HEK293T (cell line): ENCODE measurements at regions not wholly inside any gene's neighbourhood (a gene's known extent, or its start where the extent isn't known, plus 50 kb on each side); places are given as distances from the start of the nearest gene placed in this dataset.

ENCODE experiments used
- CTCF ChIA-PET: fragments of 350-600 bp; formaldehyde crosslinking; extraction: SDS; loops from one replicate; lab custom pipeline; 2021; ENCODE audit warnings: antibody characterized with exemption, inconsistent platforms; lab: Yijun Ruan, JAX
- POLR2A ChIA-PET: fragments of 350-600 bp; formaldehyde crosslinking; extraction: SDS; loops from one replicate; lab custom pipeline; 2020; ENCODE audit warnings: antibody characterized with exemption, inconsistent platforms; lab: Yijun Ruan, JAX
- DNase-seq: peaks from one replicate; pipeline ENCODE4 v3.0.0; 2012; ENCODE audit warnings: mixed read lengths; ENCODE audit errors: extremely low spot score
- ARNT ChIP-seq: fragments of 450-650 bp; IDR thresholded peaks from 2 replicates; pipeline ENCODE4 v1.6.1; 2017; ENCODE audit warnings: mild to moderate bottlenecking
- BHLHE40 ChIP-seq: fragments of 450-650 bp; IDR thresholded peaks from 2 replicates; pipeline ENCODE4 v1.6.1; 2016; ENCODE audit warnings: mild to moderate bottlenecking, moderate library complexity, borderline replicate concordance
- CTBP1 ChIP-seq: fragments of 450-650 bp; IDR thresholded peaks from 2 replicates; pipeline ENCODE4 v1.6.1; 2016; ENCODE audit warnings: borderline replicate concordance
- ELF4 ChIP-seq: fragments of 450-650 bp; IDR thresholded peaks from 2 replicates; pipeline ENCODE4 v1.6.1; 2017; ENCODE audit warnings: antibody characterized with exemption
- FOXA1 ChIP-seq: fragments of 450-650 bp; IDR thresholded peaks from 2 replicates; pipeline ENCODE4 v1.6.1; 2016; ENCODE audit warnings: mild to moderate bottlenecking
- FOXK2 ChIP-seq: fragments of 450-650 bp; IDR thresholded peaks from 2 replicates; pipeline ENCODE4 v1.6.1; 2016; ENCODE audit warnings: mild to moderate bottlenecking
- FOXM1 ChIP-seq: fragments of 450-650 bp; IDR thresholded peaks from 2 replicates; pipeline ENCODE4 v1.6.1; 2017; ENCODE audit warnings: mild to moderate bottlenecking, borderline replicate concordance
- HDGF ChIP-seq: fragments of 450-650 bp; IDR thresholded peaks from 2 replicates; pipeline ENCODE4 v1.6.1; 2017; ENCODE audit warnings: antibody characterized with exemption, borderline replicate concordance
- L3MBTL2 ChIP-seq: fragments of 450-650 bp; conservative IDR thresholded peaks from 2 replicates; pipeline ENCODE4 v1.6.1; 2016; ENCODE audit warnings: mild to moderate bottlenecking
- LEF1 ChIP-seq: fragments of 450-650 bp; IDR thresholded peaks from 2 replicates; pipeline ENCODE4 v1.6.1; 2017; ENCODE audit warnings: mild to moderate bottlenecking, borderline replicate concordance
- NFRKB ChIP-seq: fragments of 450-650 bp; IDR thresholded peaks from 2 replicates; pipeline ENCODE4 v1.6.1; 2016; ENCODE audit warnings: mild to moderate bottlenecking, moderate library complexity
- SP1 ChIP-seq: fragments of 450-650 bp; IDR thresholded peaks from 2 replicates; pipeline ENCODE4 v1.6.1; 2017
- SUZ12 ChIP-seq: fragments of 450-650 bp; IDR thresholded peaks from 2 replicates; pipeline ENCODE4 v1.6.1; 2016; ENCODE audit warnings: mild to moderate bottlenecking
- TARDBP ChIP-seq: fragments of 450-650 bp; IDR thresholded peaks from 2 replicates; pipeline ENCODE4 v1.6.1; 2016
- ZNF384 ChIP-seq: fragments of 450-650 bp; IDR thresholded peaks from 2 replicates; pipeline ENCODE4 v1.6.1; 2016
- TF ChIP-seq, protein P1 (sequence below): fragments of 450-650 bp; IDR thresholded peaks from 2 replicates; pipeline ENCODE4 v1.6.1; 2016

DNA sequence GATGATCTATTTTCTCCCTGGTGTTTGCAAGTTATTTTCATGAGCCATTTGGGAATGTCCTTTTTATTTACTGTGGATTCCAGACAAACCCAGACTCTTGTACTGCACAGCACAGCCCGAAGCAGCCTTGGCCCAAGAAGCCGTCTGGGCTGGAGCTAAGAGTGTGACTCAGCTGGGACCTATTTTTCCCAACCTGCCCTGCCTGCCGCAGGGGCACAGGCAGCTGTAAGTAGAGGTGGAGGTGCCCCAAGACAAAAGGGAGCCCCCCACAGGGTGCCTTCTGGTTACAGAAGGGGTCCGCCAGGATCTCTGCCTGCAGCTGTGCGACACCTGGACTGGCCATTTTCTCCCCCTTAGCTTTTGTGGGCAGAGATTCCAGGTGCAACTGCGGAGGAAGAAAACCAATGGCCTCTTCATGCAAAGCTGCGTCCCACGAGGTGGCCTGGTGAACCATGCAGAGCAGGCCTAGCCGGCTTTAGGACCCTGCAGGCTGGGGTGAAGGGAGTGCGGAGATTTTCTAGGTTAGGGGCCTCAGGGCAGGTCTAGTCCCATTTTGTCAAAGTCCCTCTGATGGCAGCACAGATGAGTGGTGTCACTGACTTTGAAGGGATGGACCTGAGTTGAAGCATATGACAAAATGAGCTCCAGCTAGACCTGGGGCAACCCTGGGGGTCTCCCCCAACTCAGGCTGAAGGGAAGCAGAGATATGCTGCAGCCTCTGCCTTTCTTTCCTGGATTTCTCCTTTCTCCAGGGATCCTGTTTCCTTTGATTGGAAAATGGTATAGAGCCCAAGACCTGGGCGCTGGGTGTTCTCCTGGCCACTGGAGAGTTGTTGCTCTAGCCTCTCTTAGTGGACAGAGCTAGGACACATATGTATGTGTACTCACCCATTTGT, 131.2 kb downstream of the KLF13 start:
- ChIA-PET POLR2A (no interaction called here), CTCF (interaction anchor here (0.5 to 1.0 kb wide), 2 partner anchors 30 to 55 kb away, joined by 3 read pairs; no protein-coding TSS in a partner anchor)
- no peak for DNase-seq
- no peak for TF ChIP-seq SUZ12
- TF ChIP-seq FOXK2: no peak
- no peak for TF ChIP-seq NFRKB
- TF ChIP-seq HDGF: no peak
- TF ChIP-seq SP1: no peak
- no peak for TF ChIP-seq FOXA1
- TF ChIP-seq L3MBTL2: no peak
- no peak for TF ChIP-seq FOXM1
- TF ChIP-seq LEF1: no peak
- no peak for TF ChIP-seq ELF4

DNA sequence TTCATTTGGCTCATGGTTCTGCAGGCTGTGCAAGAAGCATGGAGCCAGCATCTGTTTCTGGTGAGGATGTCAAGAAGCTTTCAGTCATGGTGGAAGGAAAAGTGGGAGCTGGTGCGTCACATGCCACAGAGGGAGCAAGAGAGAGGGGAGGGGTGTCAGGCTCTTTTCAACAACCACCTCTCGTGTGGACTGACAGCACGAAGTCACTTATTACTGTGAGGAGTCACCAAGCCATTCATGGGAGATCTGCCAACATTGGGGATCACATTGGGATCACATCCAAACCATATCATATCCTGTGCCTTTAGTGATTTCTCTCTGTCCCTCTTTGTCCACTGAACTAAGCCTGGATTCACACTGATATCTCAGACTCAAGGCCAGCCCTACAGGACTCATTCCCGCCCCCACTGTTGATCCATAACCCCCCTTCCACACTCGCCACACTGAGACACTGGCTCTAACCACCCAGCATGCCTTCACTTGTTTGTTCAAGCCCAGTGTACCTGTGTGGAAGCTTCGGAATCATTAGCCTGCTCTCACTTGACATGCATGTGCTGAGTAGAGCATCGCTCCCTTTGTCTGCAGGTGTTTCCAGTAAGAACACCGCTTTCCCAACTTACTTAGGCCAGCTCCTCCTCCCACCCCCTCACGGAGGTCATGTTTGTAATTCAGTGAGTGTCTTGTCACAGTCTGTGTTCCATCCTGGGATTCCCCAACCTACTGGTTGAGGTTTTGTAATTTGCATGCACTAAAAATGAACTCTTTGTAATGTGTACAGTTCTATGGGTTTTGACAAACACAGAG, 132.2 kb downstream of the KLF13 start:
- DNase-seq: no peak
- TF ChIP-seq FOXM1 (no peak), BHLHE40 (no peak), FOXK2 (no peak), HDGF (no peak), TARDBP (no peak), ELF4 (no peak), ZNF384 (no peak), NFRKB (no peak), L3MBTL2 (no peak), SP1 (no peak), LEF1 (no peak), ARNT (no peak), SUZ12 (no peak), CTBP1 (no peak), FOXA1 (no peak)
- TF ChIP-seq, protein P1, sequence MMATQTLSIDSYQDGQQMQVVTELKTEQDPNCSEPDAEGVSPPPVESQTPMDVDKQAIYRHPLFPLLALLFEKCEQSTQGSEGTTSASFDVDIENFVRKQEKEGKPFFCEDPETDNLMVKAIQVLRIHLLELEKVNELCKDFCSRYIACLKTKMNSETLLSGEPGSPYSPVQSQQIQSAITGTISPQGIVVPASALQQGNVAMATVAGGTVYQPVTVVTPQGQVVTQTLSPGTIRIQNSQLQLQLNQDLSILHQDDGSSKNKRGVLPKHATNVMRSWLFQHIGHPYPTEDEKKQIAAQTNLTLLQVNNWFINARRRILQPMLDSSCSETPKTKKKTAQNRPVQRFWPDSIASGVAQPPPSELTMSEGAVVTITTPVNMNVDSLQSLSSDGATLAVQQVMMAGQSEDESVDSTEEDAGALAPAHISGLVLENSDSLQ: no peak
- ChIA-PET CTCF (interaction anchor here (1.0 kb wide), 1 partner anchor 30 kb away, joined by 3 read pairs; no protein-coding TSS in a partner anchor), POLR2A (no interaction called here)

- ChIA-PET CTCF (no interaction called here), POLR2A (no interaction called here)
- no peak for DNase-seq
- no peak for TF ChIP-seq SUZ12
- TF ChIP-seq FOXK2: no peak
- TF ChIP-seq ARNT: no peak
- TF ChIP-seq TARDBP: no peak
- TF ChIP-seq CTBP1: no peak
- TF ChIP-seq BHLHE40: no peak
Observed at GRCh38 chr15:31459400-31459748, 132.7 kb downstream of the KLF13 start.

- TF ChIP-seq ZNF384: no peak
- no peak for TF ChIP-seq SP1
- no peak for TF ChIP-seq LEF1
- TF ChIP-seq FOXK2: no peak
- no peak for TF ChIP-seq SUZ12
- no peak for TF ChIP-seq CTBP1
- TF ChIP-seq NFRKB: no peak
- no peak for TF ChIP-seq FOXA1
- no peak for TF ChIP-seq FOXM1
- POLR2A ChIA-PET: no interaction called here
- CTCF ChIA-PET: no interaction called here
- DNase-seq: no peak
Observed at GRCh38 chr15:31461375-31461774, 134.7 kb downstream of the KLF13 start.

GRCh38 chr15:31461911-31462480, 135.4 kb downstream of the KLF13 start:
- POLR2A ChIA-PET: no interaction called here
- CTCF ChIA-PET: no interaction called here
- DNase-seq: no peak
- TF ChIP-seq L3MBTL2 (no peak), FOXA1 (no peak), SUZ12 (no peak), ELF4 (no peak), LEF1 (no peak), BHLHE40 (no peak)

- TF ChIP-seq SP1 (no peak), FOXM1 (no peak), FOXK2 (no peak), BHLHE40 (no peak), L3MBTL2 (no peak), NFRKB (no peak), CTBP1 (no peak), LEF1 (no peak), SUZ12 (no peak), HDGF (no peak), ARNT (no peak), FOXA1 (no peak), TARDBP (no peak), ELF4 (no peak), ZNF384 (no peak)
- TF ChIP-seq, protein P1: no peak
- DNase-seq: no peak
- CTCF ChIA-PET: interaction anchor here (0.6 kb wide), 1 partner anchor 27 kb away, joined by 3 read pairs; no protein-coding TSS in a partner anchor
- POLR2A ChIA-PET: no interaction called here
Observed at GRCh38 chr15:31463521-31464102, 137.0 kb downstream of the KLF13 start.
